Fibroblast of skin of abdomen (primary cell): ENCODE measurements at regions not wholly inside any gene's neighbourhood (a gene's known extent, or its start where the extent isn't known, plus 50 kb on each side); places are given as distances from the start of the nearest gene placed in this dataset.
A peak's percentile ranks its signal among the peaks of the same experiment; 100 is the strongest.

ENCODE experiments used
- DNase-seq: peaks from one replicate; pipeline ENCODE4 v3.0.0-alpha.2; 2013

GRCh38 chr6:88558981-88559380 is 392.8 kb upstream of the CNR1 start:
- DNase-seq, result no peak

- no peak for DNase-seq
Observed at GRCh38 chr6:88556663-88557062, 390.5 kb upstream of the CNR1 start.

DNA sequence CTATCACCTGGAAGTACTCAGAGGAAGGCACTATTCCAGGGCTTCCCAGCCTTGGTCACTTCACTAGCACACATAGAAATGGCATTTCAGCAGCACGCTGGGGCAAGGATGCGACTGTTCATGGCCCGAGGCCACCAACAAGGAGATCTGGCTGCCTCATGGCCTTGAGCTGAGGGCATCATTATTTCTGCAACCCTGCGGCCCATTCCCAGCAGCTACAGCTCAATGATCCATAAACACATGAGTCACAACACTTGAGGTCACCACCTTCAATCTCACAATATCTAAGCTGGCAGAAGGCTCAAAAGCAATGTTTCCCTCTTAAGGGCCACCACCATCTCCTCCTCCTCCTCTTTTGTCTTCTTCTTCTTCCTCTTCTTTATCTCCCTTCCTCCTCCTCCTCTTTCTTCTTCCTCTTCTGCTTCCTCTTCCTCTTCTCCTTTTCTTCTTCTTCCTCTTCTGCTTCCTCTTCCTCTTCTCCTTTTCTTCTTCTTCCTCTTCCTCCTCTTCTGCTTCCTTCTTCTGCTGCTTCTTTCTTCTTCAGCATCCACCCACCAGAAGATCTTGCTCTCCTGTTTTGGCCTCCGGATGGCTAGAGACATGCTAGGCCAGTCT is 382.9 kb upstream of the CNR1 start:
- no peak for DNase-seq

DNA sequence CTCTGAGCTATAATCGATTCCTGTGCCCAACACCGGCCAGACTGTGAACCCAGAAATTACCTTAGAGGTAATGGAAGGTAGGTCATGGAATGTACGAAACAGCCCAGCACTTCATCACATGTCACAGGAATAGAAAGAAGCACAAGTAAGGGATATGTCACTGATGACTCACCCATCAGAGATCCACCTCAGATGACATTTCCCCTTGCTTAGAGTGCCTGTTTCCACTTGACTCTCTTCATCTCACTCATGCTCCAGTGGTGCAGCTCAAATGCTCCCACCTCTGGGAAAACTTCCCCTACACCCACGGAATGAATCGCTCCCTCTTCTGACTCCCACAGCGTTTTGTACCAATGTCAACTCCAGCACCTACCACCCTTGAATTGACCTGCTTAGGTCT is 381.6 kb upstream of the CNR1 start:
- DNase-seq, result no peak

GRCh38 chr6:88545991-88546390 is 379.8 kb upstream of the CNR1 start:
- no peak for DNase-seq

- no peak for DNase-seq
Observed at GRCh38 chr6:88544986-88545612, 379.0 kb upstream of the CNR1 start.

- DNase-seq, result no peak
Observed at GRCh38 chr6:88539295-88539764, 373.2 kb upstream of the CNR1 start.

- no peak for DNase-seq
Observed at GRCh38 chr6:88538840-88539239, 372.7 kb upstream of the CNR1 start.

DNA sequence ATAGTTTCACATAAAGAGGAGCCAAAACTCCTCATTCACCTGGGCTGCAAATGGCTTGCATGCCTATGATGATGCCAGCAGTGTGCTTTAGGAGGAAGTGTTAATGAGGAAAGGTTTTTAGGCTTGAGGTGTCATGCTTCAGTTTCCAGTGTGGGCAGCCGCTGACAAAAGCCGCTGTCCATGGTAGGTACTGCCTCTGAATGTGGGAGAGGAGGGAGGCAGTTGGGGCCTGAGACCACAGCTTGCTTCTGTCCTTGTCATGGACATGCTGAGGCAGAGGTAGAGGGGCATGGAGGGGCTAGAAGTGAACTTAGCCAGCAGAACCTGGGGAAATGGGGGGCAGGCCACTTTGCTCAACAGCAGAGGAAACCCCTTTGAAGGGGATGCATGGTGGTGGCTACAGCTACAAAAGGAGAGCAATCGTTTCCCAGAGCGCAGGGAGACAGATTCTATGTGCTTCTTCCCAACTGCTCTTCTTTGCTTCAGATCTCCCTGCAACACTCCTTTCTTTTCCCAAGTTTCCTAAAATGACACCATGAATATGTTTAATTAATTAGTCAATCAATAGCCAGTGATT is 372.1 kb upstream of the CNR1 start:
- DNase-seq, result peak; percentile 3

DNA sequence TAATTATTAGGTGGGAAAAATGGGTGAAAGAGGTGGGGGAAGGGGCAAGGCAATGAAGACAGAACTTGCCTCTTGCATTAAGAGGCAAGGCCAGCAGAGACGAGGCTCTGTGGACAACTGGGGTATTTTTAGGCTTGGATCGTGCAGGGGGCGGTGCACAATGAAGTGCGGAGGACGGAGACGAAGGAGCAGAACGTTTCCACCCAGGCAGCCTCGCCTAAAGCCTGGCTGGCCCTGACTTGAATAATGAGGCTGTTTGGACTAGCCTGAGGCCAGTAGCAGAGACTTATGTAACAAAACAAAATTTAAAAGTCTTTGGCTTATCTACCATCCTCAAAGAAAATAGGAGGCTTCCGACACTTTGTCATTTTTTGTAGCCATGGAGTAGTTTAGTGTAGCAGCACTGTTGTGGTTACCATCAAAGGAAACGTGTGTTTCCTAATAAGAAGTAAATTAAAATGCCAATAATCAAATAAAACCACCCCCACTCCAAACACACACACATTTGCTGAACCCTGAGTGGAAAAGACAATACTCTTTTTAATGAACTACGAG is 370.0 kb upstream of the CNR1 start:
- DNase-seq, result no peak

GRCh38 chr6:88535306-88535705 is 369.2 kb upstream of the CNR1 start:
- DNase-seq, result no peak

DNA sequence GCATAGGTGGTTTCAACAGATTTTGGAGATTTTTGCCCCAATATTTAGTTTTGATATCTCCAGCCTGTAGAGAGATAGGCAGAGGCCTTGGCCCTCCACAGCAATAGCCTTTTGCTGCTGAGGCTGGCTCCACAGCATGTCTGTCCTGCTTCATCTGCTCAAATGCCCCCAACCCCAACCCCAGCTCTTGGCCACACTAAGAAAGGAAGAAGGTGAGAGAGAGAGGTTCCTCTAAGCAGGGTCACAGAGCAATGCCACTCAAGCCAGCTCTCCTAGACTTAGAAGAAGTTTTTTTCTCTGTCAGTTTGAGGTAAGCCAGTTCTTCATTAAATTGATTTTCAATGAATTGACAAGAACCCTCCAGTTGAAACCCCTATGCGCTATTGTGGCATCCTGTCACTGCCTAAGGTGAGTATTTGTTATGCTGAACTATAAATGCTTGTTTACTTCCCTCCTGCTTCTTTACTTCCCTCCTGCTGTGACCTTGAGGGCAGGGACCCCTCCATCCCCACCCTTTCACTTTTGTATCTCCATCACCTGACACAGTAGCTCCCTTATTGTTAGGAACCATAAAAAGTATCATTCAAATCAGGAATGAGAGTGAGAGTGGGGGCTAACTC is 366.2 kb upstream of the CNR1 start:
- DNase-seq, result no peak

GRCh38 chr6:88529726-88530125 is 363.6 kb upstream of the CNR1 start:
- no peak for DNase-seq

DNA sequence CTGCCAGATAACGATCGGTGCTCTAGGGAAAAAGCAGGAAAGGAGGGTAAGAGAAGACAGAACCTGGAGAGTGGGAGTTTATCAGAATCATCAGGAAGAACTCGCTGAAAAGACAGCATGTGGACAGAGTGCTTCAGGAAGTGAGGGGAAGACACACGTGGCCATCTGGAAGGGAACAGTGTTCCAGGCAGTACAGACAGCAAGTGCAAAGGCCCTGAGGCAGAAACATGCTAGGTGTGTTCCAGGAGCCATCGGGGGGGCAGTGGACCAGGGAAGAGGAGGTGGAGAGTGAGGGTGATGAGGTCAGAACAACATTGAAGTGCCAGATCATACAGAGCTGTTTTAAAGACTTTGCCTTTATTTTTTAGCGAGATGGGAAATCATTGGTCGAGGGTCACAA is 354.3 kb upstream of the CNR1 start:
- no peak for DNase-seq

DNA sequence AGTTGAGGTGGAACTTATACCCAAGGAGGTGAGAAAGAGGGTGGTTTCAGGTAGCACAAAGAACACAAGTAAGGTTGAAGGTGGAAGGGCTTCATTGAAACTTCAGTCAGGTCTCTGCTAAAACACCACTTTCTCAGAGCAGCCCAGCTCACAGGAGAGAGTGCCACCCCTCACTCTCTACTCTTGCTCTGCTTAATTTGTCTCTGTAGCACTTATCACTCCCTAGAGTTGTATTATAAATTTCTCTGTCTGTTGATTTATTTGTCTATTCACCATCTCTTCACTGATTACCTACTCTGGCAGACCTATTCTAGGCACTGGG is 353.8 kb upstream of the CNR1 start:
- DNase-seq, result no peak

- no peak for DNase-seq
Observed at GRCh38 chr6:88519301-88520016, 353.3 kb upstream of the CNR1 start.

DNA sequence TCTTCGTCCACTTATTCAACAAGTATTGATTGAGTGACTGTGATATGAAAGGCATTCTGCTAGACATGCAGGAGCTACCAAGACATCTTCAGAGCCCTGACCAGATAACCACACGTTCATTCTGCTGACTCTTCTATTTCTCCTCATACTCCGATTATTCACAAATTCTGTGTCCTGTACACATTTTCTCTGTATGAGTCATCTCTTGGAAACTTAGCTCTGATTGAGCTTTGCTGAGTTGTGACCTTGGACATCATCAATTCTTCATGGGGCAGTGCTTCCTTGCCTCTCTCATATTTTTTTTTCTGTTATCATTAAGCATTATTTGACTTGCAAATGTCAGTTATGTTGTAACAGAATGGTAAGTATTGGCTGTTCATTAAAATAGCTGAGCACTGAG is 351.6 kb upstream of the CNR1 start:
- no peak for DNase-seq

DNA sequence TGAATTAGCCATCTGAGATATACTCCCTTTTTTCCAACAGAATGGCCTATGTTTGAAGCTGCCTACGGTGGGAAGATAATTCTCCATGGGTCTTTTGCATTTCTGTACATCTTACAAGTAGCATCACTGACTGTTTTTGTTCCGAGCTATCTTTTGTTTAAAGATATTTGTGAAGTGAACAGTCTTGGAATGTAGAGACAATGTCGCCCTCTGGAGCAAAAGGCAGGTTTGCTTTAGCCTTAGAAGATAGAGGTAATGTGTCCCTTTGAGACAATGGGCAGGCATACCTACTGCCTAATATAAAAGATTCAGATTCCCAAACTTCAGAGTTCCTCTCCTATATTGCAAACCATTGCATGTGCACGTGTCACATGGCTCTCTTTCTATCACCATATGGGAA is 347.8 kb upstream of the CNR1 start:
- no peak for DNase-seq

- no peak for DNase-seq
Observed at GRCh38 chr6:88513471-88513870, 347.3 kb upstream of the CNR1 start.

DNA sequence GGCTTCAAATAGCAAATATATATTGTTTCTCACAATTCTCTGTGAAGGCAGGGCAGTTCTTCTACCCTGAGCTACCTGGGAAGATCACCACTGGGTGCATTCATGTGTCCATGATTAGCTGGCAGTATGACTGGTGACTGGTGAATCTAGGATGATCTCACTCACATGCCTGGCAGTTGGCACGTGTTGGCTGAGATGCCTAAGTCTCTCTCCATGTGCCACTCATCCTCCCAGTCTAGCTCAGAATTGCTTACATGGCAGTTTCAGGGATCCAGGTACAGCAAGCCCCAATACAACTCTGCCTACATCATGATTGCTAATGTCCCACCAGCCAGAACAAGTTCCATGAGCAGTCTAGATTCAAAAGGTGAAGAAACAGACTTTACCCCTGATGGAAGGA is 346.8 kb upstream of the CNR1 start:
- DNase-seq, result no peak

DNA sequence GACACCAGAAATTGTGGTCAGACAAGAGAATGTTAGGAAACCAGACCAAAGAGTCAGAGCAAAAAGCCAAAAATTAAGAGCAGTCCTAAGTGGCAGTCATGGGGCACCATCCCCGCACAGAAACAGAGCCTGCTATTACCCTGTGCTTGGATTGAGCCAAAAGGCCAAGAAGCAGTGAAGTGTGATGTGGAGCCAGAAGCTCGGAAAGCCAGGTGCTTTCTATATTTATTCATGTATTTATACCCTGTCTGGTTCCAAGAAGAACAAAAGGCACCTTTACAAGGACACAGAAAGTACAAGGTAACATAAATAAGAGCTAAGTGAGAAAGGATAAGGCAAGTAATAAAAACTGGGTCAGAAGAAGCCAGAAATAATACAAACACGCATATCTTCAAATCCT is 336.2 kb upstream of the CNR1 start:
- no peak for DNase-seq

GRCh38 chr6:88499845-88500699 is 333.9 kb upstream of the CNR1 start:
- no peak for DNase-seq
